Naive thymus-derived CD4-positive, alpha-beta T cell (primary cell): ENCODE measurements at regions not wholly inside any gene's neighbourhood (a gene's known extent, or its start where the extent isn't known, plus 50 kb on each side); places are given as distances from the start of the nearest gene placed in this dataset.

Experiments used
- ATAC-seq: fragments of 150-1000 bp; cut with Tn5 transposase; 2 replicates; pipeline ENCODE4 v1.10.0; 2021; ENCODE audit warnings: mild to moderate bottlenecking, moderate library complexity
- CTCF ChIA-PET: fragments of 350-600 bp; sonication (Branson Sonifier 250); formaldehyde crosslinking; loops from one replicate; lab custom pipeline; 2021; ENCODE audit warnings: antibody characterized with exemption; lab: Charles Lee
- POLR2A ChIA-PET: fragments of 350-600 bp; sonication (Branson Sonifier 250); formaldehyde crosslinking; loops from one replicate; lab custom pipeline; 2021; ENCODE audit warnings: antibody characterized with exemption, inconsistent platforms; lab: Charles Lee
- DNase-seq, 9 donors: peaks; one replicate each; pipeline versions ENCODE4 v3.0.0 to v3.0.0-alpha.2; 2020 to 2022; ENCODE audit warnings: mixed read lengths in 1 of 9
- H3K27ac ChIP-seq: one replicate; pipeline ENCODE4 v1.7.0; 2013; ENCODE audit warnings: mild to moderate bottlenecking, low read depth, low read length, moderate library complexity
- H3K27me3 ChIP-seq, 2 donors: one replicate each; pipeline ENCODE4 v1.7.0; 2013; ENCODE audit warnings: low read length in 2 of 2, mild to moderate bottlenecking in 2 of 2, moderate library complexity in 2 of 2; ENCODE audit not compliant: control insufficient read depth in 2 of 2, insufficient read depth in 2 of 2
- H3K36me3 ChIP-seq, 3 experiments: 1 replicate in 2 of 3; 2 replicates in 1 of 3; pipeline ENCODE4 v1.7.0; 2013; ENCODE audit warnings: low read length in 3 of 3, mild to moderate bottlenecking in 3 of 3, moderate library complexity in 1 of 3; ENCODE audit not compliant: insufficient read depth in 3 of 3, control insufficient read depth in 2 of 3
- H3K4me1 ChIP-seq, 2 donors: one replicate each; pipeline ENCODE4 v1.7.0; 2013; ENCODE audit warnings: low read length in 2 of 2, mild to moderate bottlenecking in 2 of 2, moderate library complexity in 1 of 2; ENCODE audit not compliant: control insufficient read depth in 2 of 2, insufficient read depth in 2 of 2
- H3K4me3 ChIP-seq: 2 replicates; pipeline ENCODE4 v1.7.0; 2013; ENCODE audit warnings: mild to moderate bottlenecking, low read length
- H3K9me3 ChIP-seq, 3 experiments: 1 replicate in 2 of 3; 2 replicates in 1 of 3; pipeline ENCODE4 v1.7.0; 2013; ENCODE audit warnings: low read length in 3 of 3; ENCODE audit not compliant: control insufficient read depth in 2 of 3
- H3K27ac Mint-ChIP-seq, 9 donors: one replicate each; pipeline ENCODE4 v1.8.0; 2020 to 2022; ENCODE audit warnings: mixed read lengths in 9 of 9, mild to moderate bottlenecking in 8 of 9, moderate library complexity in 5 of 9, inconsistent platforms in 2 of 9
- H3K27me3 Mint-ChIP-seq, 5 donors: one replicate each; pipeline ENCODE4 v1.8.0; 2021 to 2022; ENCODE audit warnings: mixed read lengths in 5 of 5, mild to moderate bottlenecking in 1 of 5
- H3K36me3 Mint-ChIP-seq, 5 donors: one replicate each; pipeline ENCODE4 v1.8.0; 2020 to 2022; ENCODE audit warnings: mixed read lengths in 5 of 5, mild to moderate bottlenecking in 3 of 5, inconsistent platforms in 1 of 5
- H3K4me1 Mint-ChIP-seq, 7 donors: one replicate each; pipeline ENCODE4 v1.8.0; 2020 to 2022; ENCODE audit warnings: mixed read lengths in 7 of 7, mild to moderate bottlenecking in 3 of 7, inconsistent platforms in 1 of 7
- H3K4me3 Mint-ChIP-seq, 10 donors: one replicate each; pipeline ENCODE4 v1.8.0; 2020 to 2022; ENCODE audit warnings: mild to moderate bottlenecking in 10 of 10, mixed read lengths in 10 of 10, moderate library complexity in 6 of 10, inconsistent platforms in 2 of 10
- H3K9me3 Mint-ChIP-seq, 11 donors: one replicate each; pipeline ENCODE4 v1.8.0; 2020 to 2022; ENCODE audit warnings: mixed read lengths in 11 of 11, mild to moderate bottlenecking in 4 of 11, inconsistent platforms in 1 of 11, moderate library complexity in 1 of 11
- intact Hi-C, 2 donors: fragments of 100-400 bp; cut with micrococcal nuclease; formaldehyde crosslinking; loops; one replicate each; pipeline ENCODE4 v1.15.1; 2023

DNA sequence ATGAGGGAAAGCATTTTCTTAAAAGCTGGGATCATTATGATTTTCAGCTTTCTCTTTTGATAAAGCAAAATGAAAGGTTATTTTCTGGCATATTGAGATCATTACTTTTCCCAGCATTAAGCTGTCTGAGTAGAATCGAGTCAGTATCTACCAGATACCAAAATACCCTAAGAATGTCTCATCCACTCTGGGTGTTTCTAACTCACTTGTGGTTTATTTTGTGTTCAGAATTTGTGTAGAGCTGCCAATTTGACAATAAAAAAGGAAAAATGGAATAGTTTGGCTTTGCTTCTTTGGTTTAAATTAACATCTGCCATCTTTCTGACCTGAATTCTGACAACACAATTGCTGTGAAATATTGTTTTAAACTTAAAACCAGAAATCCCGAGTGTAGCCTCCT is 438.7 kb upstream of the ARGLU1 start:
- H3K4me1 Mint-ChIP-seq = no peaks in the 10 kb centered on the region
- H3K9me3 ChIP-seq = no peaks in the 10 kb centered on the region
- ATAC-seq = no peak
- H3K27ac Mint-ChIP-seq = no peak overlapping the region
- no peak overlapping the region for H3K4me3 ChIP-seq
- H3K4me1 ChIP-seq = no peaks in the 10 kb centered on the region
- CTCF ChIA-PET = no interaction called here
- H3K27ac ChIP-seq = no peak overlapping the region
- POLR2A ChIA-PET = no interaction called here
- no peak overlapping the region for H3K4me3 Mint-ChIP-seq
- H3K9me3 Mint-ChIP-seq = peaks cover 0 to 4% (median 0%) of the 10 kb centered on the region in 11 donors
- no peaks in the 10 kb centered on the region for H3K27me3 Mint-ChIP-seq
- no peak for DNase-seq
- no peaks in the 10 kb centered on the region for H3K36me3 Mint-ChIP-seq
- intact Hi-C loops = no loop called here
- no peaks in the 10 kb centered on the region for H3K27me3 ChIP-seq
- no peaks in the 10 kb centered on the region for H3K36me3 ChIP-seq

DNA sequence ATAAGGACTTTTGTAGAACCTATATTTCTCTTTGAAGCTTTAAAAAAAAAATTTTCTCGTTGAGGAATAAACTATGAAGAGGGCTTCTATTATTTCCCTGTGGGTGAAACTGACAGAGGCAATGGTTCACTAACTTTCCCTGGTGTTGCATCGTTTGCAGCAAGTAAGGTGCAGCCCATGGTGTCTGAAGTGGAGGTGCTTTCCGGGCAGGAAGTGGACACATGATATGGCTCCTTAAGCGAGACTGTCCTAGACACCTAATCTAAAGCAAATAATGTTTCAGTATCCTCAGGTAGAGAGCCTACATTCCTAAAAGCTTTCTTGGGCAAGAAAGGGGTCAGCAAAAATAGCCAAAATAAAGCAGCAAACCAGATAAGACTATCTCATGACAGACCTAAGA is 437.6 kb upstream of the ARGLU1 start:
- no peak for ATAC-seq
- Mint-ChIP-seq H3K4me3 (no peak overlapping the region), H3K27me3 (no peaks in the 10 kb centered on the region), H3K4me1 (no peaks in the 10 kb centered on the region), H3K9me3 (peaks cover 0 to 4% (median 0%) of the 10 kb centered on the region in 11 donors), H3K36me3 (no peaks in the 10 kb centered on the region), H3K27ac (no peak overlapping the region)
- Histone ChIP-seq H3K4me1 (no peaks in the 10 kb centered on the region), H3K27me3 (no peaks in the 10 kb centered on the region), H3K4me3 (no peak overlapping the region), H3K36me3 (no peaks in the 10 kb centered on the region), H3K27ac (no peak overlapping the region), H3K9me3 (no peaks in the 10 kb centered on the region)
- ChIA-PET POLR2A (no interaction called here), CTCF (no interaction called here)
- no peak for DNase-seq
- intact Hi-C loops = no loop called here

DNA sequence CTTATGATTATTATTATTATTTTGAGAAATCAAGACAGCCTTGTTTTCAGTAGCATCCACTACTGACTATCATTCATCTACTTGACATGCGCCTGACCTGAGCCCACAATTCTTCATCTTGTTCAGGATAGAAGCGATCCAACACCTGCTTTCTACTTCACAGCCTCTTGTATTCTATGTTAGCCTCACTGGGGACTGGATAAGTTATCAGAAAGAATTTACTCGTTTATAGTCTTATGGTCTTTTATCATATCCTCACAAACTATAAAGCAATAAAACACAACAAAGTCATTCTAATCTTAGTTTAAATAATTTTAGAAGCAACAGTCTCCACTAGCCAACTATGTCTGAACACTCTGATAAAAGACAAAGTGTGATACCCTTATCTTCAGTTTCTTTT is 436.0 kb upstream of the ARGLU1 start:
- no peak overlapping the region for H3K4me3 ChIP-seq
- H3K27me3 Mint-ChIP-seq = no peaks in the 10 kb centered on the region
- H3K27ac ChIP-seq = no peak overlapping the region
- H3K36me3 ChIP-seq = no peaks in the 10 kb centered on the region
- intact Hi-C loops = no loop called here
- H3K36me3 Mint-ChIP-seq = peaks cover 0 to 3% (median 0%) of the 10 kb centered on the region in 5 donors
- ChIA-PET CTCF (no interaction called here), POLR2A (no interaction called here)
- no peak overlapping the region for H3K4me3 Mint-ChIP-seq
- H3K4me1 Mint-ChIP-seq = no peaks in the 10 kb centered on the region
- no peaks in the 10 kb centered on the region for H3K4me1 ChIP-seq
- no peak for DNase-seq
- H3K27me3 ChIP-seq = no peaks in the 10 kb centered on the region
- ATAC-seq = no peak
- H3K9me3 Mint-ChIP-seq = peaks cover 0 to 11% (median 0%) of the 10 kb centered on the region in 11 donors
- no peak overlapping the region for H3K27ac Mint-ChIP-seq
- no peaks in the 10 kb centered on the region for H3K9me3 ChIP-seq

- H3K4me3 Mint-ChIP-seq = no peak overlapping the region
- no peaks in the 10 kb centered on the region for H3K4me1 Mint-ChIP-seq
- no peaks in the 10 kb centered on the region for H3K4me1 ChIP-seq
- DNase-seq (no peak), ATAC-seq (no peak)
- intact Hi-C loops = no loop called here
- ChIA-PET CTCF (no interaction called here), POLR2A (no interaction called here)
- H3K4me3 ChIP-seq = no peak overlapping the region
- H3K36me3 Mint-ChIP-seq = peaks cover 0 to 3% (median 0%) of the 10 kb centered on the region in 5 donors
- no peak overlapping the region for H3K27ac ChIP-seq
- H3K36me3 ChIP-seq = no peaks in the 10 kb centered on the region
- no peak overlapping the region for H3K27ac Mint-ChIP-seq
- peaks cover 0 to 18% (median 0%) of the 10 kb centered on the region in 11 donors for H3K9me3 Mint-ChIP-seq
- H3K27me3 Mint-ChIP-seq = peaks cover 0 to 4% (median 0%) of the 10 kb centered on the region in 5 donors
- no peaks in the 10 kb centered on the region for H3K9me3 ChIP-seq
- no peaks in the 10 kb centered on the region for H3K27me3 ChIP-seq
Measured at GRCh38 chr13:106998664-106999063, 430.7 kb upstream of the ARGLU1 start.

- peaks cover 0 to 18% (median 2%) of the 10 kb centered on the region in 11 donors for H3K9me3 Mint-ChIP-seq
- ChIA-PET POLR2A (no interaction called here), CTCF (no interaction called here)
- no peaks in the 10 kb centered on the region for H3K36me3 ChIP-seq
- H3K27me3 Mint-ChIP-seq = peaks cover 0 to 4% (median 0%) of the 10 kb centered on the region in 5 donors
- intact Hi-C loops = no loop called here
- H3K9me3 ChIP-seq = no peaks in the 10 kb centered on the region
- H3K4me1 Mint-ChIP-seq = no peaks in the 10 kb centered on the region
- H3K4me1 ChIP-seq = no peaks in the 10 kb centered on the region
- H3K27me3 ChIP-seq = no peaks in the 10 kb centered on the region
- no peak overlapping the region for H3K4me3 Mint-ChIP-seq
- H3K27ac ChIP-seq = no peak overlapping the region
- ATAC-seq (no peak), DNase-seq (no peak)
- no peak overlapping the region for H3K4me3 ChIP-seq
- no peak overlapping the region for H3K27ac Mint-ChIP-seq
- H3K36me3 Mint-ChIP-seq = peaks cover 0 to 3% (median 0%) of the 10 kb centered on the region in 5 donors
Measured at GRCh38 chr13:106997696-106998095, 429.8 kb upstream of the ARGLU1 start.

DNA sequence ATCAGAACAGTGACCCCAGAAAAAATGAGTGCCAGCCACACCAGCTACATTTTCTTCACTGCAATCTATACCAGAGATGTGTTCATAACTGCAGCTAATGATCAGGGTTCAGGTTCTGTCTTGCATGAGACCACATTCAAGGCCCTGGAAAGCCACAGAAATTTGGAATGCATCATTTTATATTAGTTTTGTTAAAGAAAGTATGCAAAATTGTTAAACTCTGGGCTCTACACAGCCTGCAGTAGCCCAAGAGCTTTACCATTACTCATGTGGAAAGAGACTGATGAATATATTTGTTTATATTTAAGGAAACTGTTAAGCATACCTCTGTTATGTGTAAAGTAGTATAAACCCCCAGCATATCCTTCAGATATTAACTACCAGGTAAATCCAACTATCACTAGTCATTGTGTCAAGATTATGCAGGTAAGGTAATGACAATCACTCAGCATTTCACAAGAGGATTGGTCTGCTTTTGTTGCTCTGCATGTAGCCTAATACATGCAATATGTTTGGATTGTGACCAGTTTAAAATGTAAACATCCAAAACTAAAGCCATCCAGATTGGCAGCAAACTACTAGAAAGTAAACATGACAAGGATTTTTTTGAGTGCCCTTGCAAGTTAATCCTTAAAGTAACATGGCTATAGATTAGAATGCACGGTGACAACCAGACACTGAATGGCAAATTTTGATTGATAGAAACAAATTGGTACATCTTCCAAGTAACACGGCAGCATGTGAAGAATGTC is 429.1 kb upstream of the ARGLU1 start:
- H3K27ac ChIP-seq = no peak overlapping the region
- POLR2A ChIA-PET = no interaction called here
- intact Hi-C loops = no loop called here
- Mint-ChIP-seq H3K36me3 (peaks cover 0 to 3% (median 0%) of the 10 kb centered on the region in 5 donors), H3K27me3 (peaks cover 0 to 4% (median 0%) of the 10 kb centered on the region in 5 donors), H3K4me3 (no peak overlapping the region), H3K27ac (no peak overlapping the region), H3K9me3 (peaks cover 0 to 18% (median 2%) of the 10 kb centered on the region in 11 donors), H3K4me1 (no peaks in the 10 kb centered on the region)
- CTCF ChIA-PET = no interaction called here
- ATAC-seq = no peak
- DNase-seq = no peak
- H3K4me1 ChIP-seq = no peaks in the 10 kb centered on the region
- H3K27me3 ChIP-seq = no peaks in the 10 kb centered on the region
- no peak overlapping the region for H3K4me3 ChIP-seq
- H3K36me3 ChIP-seq = no peaks in the 10 kb centered on the region
- H3K9me3 ChIP-seq = no peaks in the 10 kb centered on the region

DNA sequence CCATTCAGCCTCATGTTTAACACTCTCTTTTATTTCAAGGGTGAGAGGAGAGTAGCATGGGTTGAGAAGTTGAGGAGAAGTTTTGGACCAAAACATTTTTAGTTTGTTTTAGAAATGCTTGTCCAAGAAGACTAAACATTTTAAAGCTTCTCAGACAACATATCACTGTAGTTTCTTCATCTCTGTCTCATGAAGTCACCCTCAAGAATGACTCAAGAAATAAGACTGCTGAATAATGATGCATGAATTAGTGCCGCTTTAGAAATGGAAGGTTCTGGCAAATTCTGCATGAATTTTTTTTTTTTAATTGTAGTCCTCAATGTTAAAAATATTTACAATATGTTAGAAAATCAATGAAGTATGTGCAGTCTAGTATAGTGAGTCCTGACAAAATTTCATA is 422.7 kb upstream of the ARGLU1 start:
- Mint-ChIP-seq H3K9me3 (peaks cover 0 to 16% (median 5%) of the 10 kb centered on the region in 11 donors), H3K27me3 (peaks cover 0 to 7% (median 0%) of the 10 kb centered on the region in 5 donors)
- CTCF ChIA-PET = no interaction called here

More for the DNA sequence above, 422.7 kb upstream of the ARGLU1 start:
- no peak for DNase-seq
- Mint-ChIP-seq H3K4me1 (no peaks in the 10 kb centered on the region), H3K27ac (no peak overlapping the region), H3K4me3 (no peak overlapping the region), H3K36me3 (no peaks in the 10 kb centered on the region)
- no peaks in the 10 kb centered on the region for H3K4me1 ChIP-seq
- H3K27ac ChIP-seq = no peak overlapping the region
- H3K36me3 ChIP-seq = no peaks in the 10 kb centered on the region
- no peak for ATAC-seq
- intact Hi-C loops = no loop called here
- POLR2A ChIA-PET = no interaction called here
- no peak overlapping the region for H3K4me3 ChIP-seq
- no peaks in the 10 kb centered on the region for H3K9me3 ChIP-seq
- H3K27me3 ChIP-seq = no peaks in the 10 kb centered on the region
